ENCODE measurements at regions not wholly inside any gene's neighbourhood (a gene's known extent, or its start where the extent isn't known, plus 50 kb on each side); places are given as distances from the start of the nearest gene placed in this dataset.

DNA sequence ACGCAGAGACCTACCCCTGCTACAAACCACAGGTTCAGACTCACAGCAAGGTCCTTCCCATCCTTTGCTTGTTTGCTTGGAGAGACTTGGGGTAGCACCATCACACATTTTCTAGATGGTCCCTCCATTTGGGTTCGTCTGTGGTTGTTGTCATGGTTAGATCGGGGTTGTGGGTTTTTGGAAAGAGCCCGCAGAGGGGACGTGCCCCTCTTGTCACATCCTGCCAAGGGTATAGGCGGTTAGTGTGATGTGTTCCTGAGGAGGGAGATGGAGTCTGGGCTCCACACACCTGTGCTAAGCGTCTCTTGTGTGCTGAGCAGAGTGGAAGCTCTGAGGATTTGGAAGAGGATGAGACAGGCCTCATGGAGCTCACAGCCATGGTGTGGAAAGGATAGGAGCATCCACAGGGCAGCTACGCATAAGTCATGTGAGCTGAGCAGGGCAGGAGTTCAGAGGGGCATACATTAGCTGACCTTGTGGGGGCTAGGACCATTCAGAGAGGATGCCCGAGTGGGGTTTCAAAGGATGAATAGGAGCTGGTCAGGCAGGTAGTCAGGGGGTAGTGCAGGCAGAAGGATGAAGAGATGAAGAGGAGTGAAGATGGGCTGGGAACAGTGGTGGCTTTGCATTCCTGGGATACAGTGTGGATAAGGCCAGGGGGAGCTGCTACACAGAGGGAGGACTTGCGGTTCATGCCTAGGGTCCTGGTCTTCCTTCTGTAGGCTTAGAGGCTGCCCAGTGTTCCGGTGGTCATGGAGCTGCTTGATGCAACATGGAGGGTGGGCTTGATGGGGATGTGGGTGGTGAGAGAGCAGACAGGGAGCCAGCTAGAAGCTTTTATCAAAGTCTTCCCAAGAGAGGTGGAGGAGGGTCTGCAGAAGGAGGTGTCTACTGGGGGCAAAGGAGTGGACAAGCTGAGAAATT lies 62.9 kb downstream of the ACKR3 start:
- no peak overlapping the region for H3K4me3 ChIP-seq (replicated peaks; ENCODE audit: low read depth, low read length)
- no peak for DNase-seq (ENCODE audit: low read depth)
- TF ChIP-seq, protein P1, sequence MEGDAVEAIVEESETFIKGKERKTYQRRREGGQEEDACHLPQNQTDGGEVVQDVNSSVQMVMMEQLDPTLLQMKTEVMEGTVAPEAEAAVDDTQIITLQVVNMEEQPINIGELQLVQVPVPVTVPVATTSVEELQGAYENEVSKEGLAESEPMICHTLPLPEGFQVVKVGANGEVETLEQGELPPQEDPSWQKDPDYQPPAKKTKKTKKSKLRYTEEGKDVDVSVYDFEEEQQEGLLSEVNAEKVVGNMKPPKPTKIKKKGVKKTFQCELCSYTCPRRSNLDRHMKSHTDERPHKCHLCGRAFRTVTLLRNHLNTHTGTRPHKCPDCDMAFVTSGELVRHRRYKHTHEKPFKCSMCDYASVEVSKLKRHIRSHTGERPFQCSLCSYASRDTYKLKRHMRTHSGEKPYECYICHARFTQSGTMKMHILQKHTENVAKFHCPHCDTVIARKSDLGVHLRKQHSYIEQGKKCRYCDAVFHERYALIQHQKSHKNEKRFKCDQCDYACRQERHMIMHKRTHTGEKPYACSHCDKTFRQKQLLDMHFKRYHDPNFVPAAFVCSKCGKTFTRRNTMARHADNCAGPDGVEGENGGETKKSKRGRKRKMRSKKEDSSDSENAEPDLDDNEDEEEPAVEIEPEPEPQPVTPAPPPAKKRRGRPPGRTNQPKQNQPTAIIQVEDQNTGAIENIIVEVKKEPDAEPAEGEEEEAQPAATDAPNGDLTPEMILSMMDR (IDR thresholded peaks at IDR 0.05; ENCODE audit: low read length, missing control alignments) = no peak

- TF ChIP-seq, protein P1 (IDR thresholded peaks at IDR 0.05; ENCODE audit: low read length, missing control alignments) = no peak
- H3K4me3 ChIP-seq (replicated peaks; ENCODE audit: low read depth, low read length) = no peak overlapping the region
- DNase-seq (ENCODE audit: low read depth) = no peak
Observed at GRCh38 chr2:236633219-236633570, 63.6 kb downstream of the ACKR3 start.

- DNase-seq (ENCODE audit: low read depth) = no peak
- TF ChIP-seq, protein P1 (IDR thresholded peaks at IDR 0.05; ENCODE audit: low read length, missing control alignments) = no peak
- H3K4me3 ChIP-seq (replicated peaks; ENCODE audit: low read depth, low read length) = no peak overlapping the region
Observed at GRCh38 chr2:236633775-236634560, 64.3 kb downstream of the ACKR3 start.

GRCh38 chr2:236636261-236636660 lies 66.6 kb downstream of the ACKR3 start:
- DNase-seq (ENCODE audit: low read depth) = no peak
- TF ChIP-seq, protein P1 (IDR thresholded peaks at IDR 0.05; ENCODE audit: low read length, missing control alignments) = no peak
- H3K4me3 ChIP-seq (replicated peaks; ENCODE audit: low read depth, low read length) = no peak overlapping the region

GRCh38 chr2:236636714-236637470 lies 67.3 kb downstream of the ACKR3 start:
- H3K4me3 ChIP-seq (replicated peaks; ENCODE audit: low read depth, low read length) = no peak overlapping the region
- no peak for DNase-seq (ENCODE audit: low read depth)
- TF ChIP-seq, protein P1 (IDR thresholded peaks at IDR 0.05; ENCODE audit: low read length, missing control alignments) = no peak

- DNase-seq (ENCODE audit: low read depth) = no peak
- TF ChIP-seq, protein P1 (IDR thresholded peaks at IDR 0.05; ENCODE audit: low read length, missing control alignments) = no peak
- no peak overlapping the region for H3K4me3 ChIP-seq (replicated peaks; ENCODE audit: low read depth, low read length)
Observed at GRCh38 chr2:236637686-236638569, 68.3 kb downstream of the ACKR3 start.

Data from fibroblast of pulmonary artery (primary cell).